Endometrium (tissue), 2 donors: ENCODE measurements at regions not wholly inside any gene's neighbourhood (a gene's known extent, or its start where the extent isn't known, plus 50 kb on each side); places are given as distances from the start of the nearest gene placed in this dataset.
"Not testable (repeated sequence)": the region's sequence is repeated elsewhere in the genome, so short reads cannot be mapped to it uniquely, and the experiment has no call there.

ENCODE experiments used
- FAIRE-seq: peaks from 2 replicates; lab custom pipeline; 2012; peaks lifted over from hg19 to GRCh38; lab: Jason Lieb, UNC
- donor health status: control.
- donor health status: control.

- FAIRE-seq: no peak
Measured at GRCh38 chr5:71907001-71907588, 188.0 kb downstream of the CARTPT start.

DNA sequence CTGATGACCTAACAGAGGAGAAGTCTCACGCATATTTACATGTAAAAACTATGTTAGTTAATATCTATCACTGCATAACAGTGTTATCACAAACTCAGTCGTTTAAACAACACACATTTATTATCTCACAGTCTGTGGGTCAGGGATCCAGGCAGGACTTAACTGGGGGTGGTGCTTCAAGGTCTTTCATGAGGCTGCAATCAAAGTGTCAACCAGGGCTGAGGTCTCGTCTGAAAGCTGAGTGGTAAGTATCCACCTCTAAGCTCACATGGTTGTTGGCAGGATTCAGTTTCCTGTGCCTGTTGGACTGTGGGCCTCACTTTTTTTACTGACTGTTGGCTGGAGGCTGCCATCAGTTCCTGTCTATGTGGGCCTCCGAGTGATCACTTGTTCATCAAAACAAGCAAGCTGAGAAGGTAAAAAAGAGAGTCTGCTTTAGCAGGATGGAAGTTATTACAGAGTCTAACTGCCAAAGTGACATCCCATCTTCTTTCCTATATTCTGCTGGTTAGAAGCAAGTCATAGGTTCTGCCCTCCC is 188.6 kb downstream of the CARTPT start:
- no peak for FAIRE-seq

- FAIRE-seq: no peak
Measured at GRCh38 chr5:71910741-71911140, 191.7 kb downstream of the CARTPT start.

- no peak for FAIRE-seq
Measured at GRCh38 chr5:71912021-71912420, 192.9 kb downstream of the CARTPT start.

DNA sequence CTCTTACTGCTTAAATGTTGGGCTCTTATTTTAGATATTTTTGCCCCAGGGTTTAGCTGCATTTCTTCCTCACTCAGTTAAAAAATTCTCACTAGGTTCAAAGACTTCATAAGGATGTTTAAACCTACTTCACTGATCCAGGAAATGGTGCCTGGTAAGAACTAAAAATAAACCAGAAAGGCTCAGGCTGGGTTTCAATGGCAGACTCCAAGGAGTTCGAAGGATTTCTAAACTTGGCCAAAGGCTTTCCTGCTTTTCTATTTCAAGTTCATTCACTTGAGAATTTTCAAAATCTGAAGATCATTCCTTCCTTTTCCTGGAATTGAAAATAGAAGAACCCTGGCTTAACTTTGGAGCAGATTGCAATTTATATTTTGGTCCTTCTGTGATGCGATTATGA is 193.0 kb upstream of the MAP1B start:
- no peak for FAIRE-seq

GRCh38 chr5:71922584-71923106 is 184.6 kb upstream of the MAP1B start:
- FAIRE-seq: no peak

DNA sequence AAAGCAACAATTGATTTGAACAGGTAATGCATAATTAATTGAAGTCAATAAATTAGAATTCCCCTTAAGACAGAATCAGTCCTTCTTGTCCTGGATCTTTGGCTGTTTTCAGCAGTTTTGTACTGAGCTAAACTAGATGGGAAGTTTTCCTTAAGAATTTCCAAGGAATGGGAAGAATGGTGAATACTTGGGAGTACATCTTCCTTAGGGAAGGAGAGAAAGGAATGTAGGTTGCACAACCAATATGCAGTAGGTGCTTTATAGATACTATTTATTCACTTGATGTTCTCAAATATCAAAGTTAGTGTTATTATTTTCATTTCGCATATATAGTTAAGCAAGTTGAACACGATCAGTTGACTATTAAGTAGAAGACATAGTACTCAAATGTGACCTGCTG is 183.5 kb upstream of the MAP1B start:
- no peak for FAIRE-seq

DNA sequence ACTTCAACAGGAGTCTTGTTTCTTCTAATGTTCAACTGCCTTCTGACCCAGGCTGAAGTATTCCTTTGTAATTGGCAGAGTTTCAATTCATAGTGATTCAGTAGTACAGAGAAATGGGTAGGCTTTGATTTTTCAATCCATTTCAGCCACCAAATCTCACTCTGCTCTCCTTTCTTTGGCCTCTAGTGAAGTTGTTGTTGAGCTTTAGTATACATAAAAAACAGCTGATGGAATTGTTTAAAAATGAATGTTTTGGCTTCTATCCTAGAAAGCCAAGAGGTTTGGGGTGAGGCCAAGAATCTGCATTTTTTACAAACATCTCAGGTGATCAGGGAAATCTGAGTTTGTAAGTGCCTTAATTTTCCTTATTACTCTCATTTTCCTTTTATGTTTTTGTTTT is 182.9 kb upstream of the MAP1B start:
- no peak for FAIRE-seq

- FAIRE-seq: no peak
Measured at GRCh38 chr5:71924980-71925379, 182.3 kb upstream of the MAP1B start.

DNA sequence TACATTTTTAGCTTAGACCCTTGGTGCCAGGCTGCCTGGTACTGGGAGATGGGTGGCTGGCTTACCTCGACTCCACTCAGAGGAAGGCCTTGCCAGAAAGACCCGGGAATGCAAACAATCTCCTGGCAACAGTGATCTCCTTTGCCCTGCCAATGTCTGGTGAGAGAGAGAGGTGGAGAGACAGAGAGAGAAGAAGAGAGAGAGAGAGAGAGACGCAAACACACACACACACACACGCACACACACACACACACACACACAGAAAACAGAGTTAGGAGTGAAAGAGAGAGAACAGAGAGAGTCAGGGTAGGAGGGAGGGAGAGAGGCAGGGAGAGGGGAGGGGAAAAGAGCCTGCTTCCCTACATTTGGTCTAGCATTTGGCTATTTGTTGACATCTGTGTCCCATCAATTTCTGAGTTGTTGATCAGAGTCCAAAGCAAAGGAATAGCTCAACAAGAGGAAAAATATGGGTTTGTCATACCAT is 181.6 kb upstream of the MAP1B start:
- FAIRE-seq: no peak

GRCh38 chr5:71929003-71929402 is 178.3 kb upstream of the MAP1B start:
- FAIRE-seq: no peak

GRCh38 chr5:71930554-71930953 is 176.7 kb upstream of the MAP1B start:
- FAIRE-seq: not testable (repeated sequence)

GRCh38 chr5:71932131-71932654 is 175.1 kb upstream of the MAP1B start:
- no peak for FAIRE-seq

DNA sequence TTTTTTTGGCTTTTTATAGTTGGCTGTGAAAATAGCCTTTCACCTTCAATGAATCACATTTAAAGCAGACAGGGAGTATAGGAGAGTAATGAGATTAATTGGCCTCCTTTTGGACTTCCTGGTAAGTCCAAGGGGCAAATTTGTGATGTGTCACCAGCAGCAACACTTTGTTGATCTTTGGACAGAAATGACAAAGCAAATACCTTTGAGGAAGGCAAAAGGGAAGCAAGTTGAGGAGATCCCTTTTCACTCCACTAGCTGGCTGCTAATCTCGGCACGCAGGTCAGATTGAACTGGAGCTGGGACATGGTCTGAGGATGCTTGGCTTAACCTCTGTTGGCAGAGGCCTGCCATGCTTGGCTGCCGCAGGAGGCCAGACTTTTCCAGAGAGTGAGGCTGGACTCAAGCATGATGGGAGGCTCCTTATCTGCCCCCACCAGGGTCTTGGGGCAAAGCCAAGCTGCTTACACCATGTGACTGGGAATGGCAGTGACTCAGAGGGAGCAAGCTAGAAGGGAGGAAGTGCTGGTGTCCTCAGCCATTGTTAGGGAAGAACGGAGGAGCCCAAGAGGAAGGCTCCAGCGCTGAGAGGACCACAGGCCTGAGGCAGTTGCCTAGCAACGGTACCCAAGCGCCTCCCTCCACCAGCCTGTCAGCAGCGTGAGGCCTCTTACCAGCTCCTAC is 174.5 kb upstream of the MAP1B start:
- no peak for FAIRE-seq

DNA sequence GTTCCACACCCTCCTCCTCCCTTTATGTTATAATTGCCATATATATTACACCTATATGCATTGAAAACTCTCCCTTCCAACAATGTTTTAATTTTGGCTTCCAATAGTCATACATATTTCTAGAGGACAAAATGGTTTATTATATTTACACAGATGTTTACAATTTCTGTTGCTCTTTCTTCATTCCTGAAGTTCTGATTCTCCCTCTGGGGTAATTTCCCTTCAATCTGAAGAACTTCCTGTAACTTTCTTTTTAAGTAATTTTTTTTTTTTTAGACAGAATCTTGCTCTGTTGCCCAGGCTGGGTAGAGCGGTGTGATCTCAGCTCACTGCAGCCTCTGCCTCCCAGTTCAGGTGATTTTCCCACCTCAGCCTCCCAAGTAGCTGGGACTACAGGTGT is 173.0 kb upstream of the MAP1B start:
- FAIRE-seq: no peak

GRCh38 chr5:71937921-71938698 is 169.2 kb upstream of the MAP1B start:
- FAIRE-seq: no peak

GRCh38 chr5:71938895-71939294 is 168.4 kb upstream of the MAP1B start:
- no peak for FAIRE-seq

DNA sequence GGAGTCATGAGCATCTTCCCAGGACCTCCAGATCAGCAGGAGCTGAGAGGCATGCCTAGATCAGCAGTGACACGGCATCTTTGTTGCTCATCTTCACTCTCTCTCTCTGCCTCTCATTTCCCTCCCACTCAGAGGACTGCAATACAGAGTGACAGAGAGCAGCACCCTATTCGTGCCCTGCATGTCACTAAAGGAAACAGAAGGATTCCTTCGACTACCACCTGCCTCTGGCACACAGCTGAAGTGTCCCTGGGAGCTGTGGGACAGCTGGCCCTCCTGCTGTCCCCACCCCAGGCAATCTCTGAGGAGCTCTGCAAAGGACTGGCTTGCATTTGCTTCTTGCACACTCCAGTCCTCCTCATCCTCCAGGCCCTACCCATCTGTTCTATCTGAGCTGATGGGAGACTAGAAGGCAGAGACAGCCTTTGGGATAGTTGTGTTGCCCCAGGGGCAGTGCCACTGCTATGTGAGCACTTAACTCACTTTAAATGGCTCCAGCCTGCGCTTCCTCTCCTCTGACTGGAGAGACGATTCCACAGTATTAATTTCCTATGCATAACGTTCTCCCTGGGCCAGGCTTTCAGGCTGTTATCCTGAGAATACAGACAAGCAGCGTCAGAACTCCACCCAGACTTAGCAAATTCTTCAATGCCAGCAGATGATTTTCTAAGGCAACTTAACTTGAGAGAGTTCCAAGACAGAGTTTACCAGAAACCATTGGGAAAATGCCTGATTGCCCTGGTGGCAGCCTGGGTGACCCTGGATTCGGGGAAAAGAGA is 167.6 kb upstream of the MAP1B start:
- FAIRE-seq: no peak

GRCh38 chr5:71943874-71944273 is 163.4 kb upstream of the MAP1B start:
- FAIRE-seq: no peak

- no peak for FAIRE-seq
Measured at GRCh38 chr5:71945436-71945835, 161.8 kb upstream of the MAP1B start.

DNA sequence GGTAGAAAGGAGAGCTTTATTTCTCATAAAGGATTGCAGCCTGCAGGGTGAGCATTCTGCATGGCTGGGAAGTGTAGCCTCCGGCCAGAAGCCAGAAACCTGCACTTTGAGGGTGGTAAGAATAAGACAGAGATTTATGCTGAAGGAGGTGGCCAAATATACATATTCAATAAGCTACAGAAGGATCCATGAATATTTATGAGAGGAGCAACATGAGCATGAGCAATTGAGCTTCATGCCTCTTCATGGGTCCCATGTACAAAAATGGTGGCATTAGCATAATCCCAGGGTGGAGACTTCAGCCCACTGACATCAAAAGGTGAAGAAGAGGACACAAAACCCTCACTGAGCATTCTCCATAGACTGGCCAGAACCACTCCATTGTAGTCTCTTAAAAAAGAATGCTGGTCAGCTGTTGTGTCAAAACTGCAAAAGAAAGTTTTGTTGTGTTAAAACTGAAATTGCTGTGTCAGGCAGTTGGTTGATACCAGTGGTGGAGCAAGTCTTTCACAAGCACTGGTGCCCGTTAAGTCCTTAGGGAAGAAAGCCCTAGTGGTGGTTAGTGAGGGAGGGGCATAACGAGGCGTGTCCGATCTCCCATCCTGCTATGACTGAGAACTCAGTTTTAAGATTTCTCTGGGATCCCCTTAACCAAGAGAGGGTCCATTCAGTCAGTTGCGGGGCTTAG is 160.8 kb upstream of the MAP1B start:
- FAIRE-seq: no peak
